ENCODE measurements at regions not wholly inside any gene's neighbourhood (a gene's known extent, or its start where the extent isn't known, plus 50 kb on each side); places are given as distances from the start of the nearest gene placed in this dataset.
"Not testable (repeated sequence)": the region's sequence is repeated elsewhere in the genome, so short reads cannot be mapped to it uniquely, and the experiment has no call there.

GRCh38 chr9:72454871-72455491 is 66.4 kb upstream of the TMC1 start:
- intact Hi-C loops (cut with DNase I; ENCODE audit: low total_unique reads), result no loop called here
- DNase-seq, result peak; percentile 68

GRCh38 chr9:72453797-72454196 is 67.6 kb upstream of the TMC1 start:
- Histone ChIP-seq H3K36me3 (ENCODE audit: low read depth, missing control alignments) (no peaks in the 10 kb centered on the region), H3K9me3 (no peaks in the 10 kb centered on the region)
- WGBS, 2 donors, result 84 to 87% methylated on average over 3 of the region's 3 CpGs

More at GRCh38 chr9:72454871-72455491, 66.4 kb upstream of the TMC1 start:
- 75 to 83% methylated on average over 2 of the region's 2 CpGs for WGBS, 2 donors
- H3K9me3 ChIP-seq, result no peaks in the 10 kb centered on the region
- H3K27me3 ChIP-seq, result no peaks in the 10 kb centered on the region
- H3K36me3 ChIP-seq (ENCODE audit: low read depth, missing control alignments), result no peaks in the 10 kb centered on the region
- TF ChIP-seq POLR2A (IDR thresholded peaks at IDR 0.05), result no peak
- no peak for TF ChIP-seq CTCF (IDR thresholded peaks at IDR 0.05)
- H3K27ac ChIP-seq, result peak overlapping the region; percentile 36 to 65
- H3K4me3 ChIP-seq, result no peak overlapping the region
- no peaks in the 10 kb centered on the region for H3K4me1 ChIP-seq

GRCh38 chr9:72446241-72446640 is 75.2 kb upstream of the TMC1 start:
- H3K27me3 ChIP-seq; intact Hi-C loops (cut with DNase I; ENCODE audit: low total_unique reads); H3K4me3 ChIP-seq; H3K9me3 ChIP-seq; H3K27ac ChIP-seq; DNase-seq; H3K36me3 ChIP-seq (ENCODE audit: low read depth, missing control alignments); H3K4me1 ChIP-seq: not testable (repeated sequence)
- WGBS, 2 donors, result 80 to 95% methylated on average over 3 to 5 of the region's 5 CpGs

More at GRCh38 chr9:72453797-72454196, 67.6 kb upstream of the TMC1 start:
- TF ChIP-seq CTCF (IDR thresholded peaks at IDR 0.05), result no peak
- TF ChIP-seq POLR2A (IDR thresholded peaks at IDR 0.05), result no peak
- no peak for DNase-seq
- no peaks in the 10 kb centered on the region for H3K4me1 ChIP-seq
- intact Hi-C loops (cut with DNase I; ENCODE audit: low total_unique reads), result no loop called here
- H3K4me3 ChIP-seq, result no peak overlapping the region
- no peaks in the 10 kb centered on the region for H3K27me3 ChIP-seq
- H3K27ac ChIP-seq, result peak overlapping the region; percentile 36 to 65

GRCh38 chr9:72445306-72445995 is 76.0 kb upstream of the TMC1 start:
- intact Hi-C loops (cut with DNase I; ENCODE audit: low total_unique reads), result no loop called here
- TF ChIP-seq POLR2A (IDR thresholded peaks at IDR 0.05), result no peak
- TF ChIP-seq CTCF (IDR thresholded peaks at IDR 0.05), result no peak
- no peaks in the 10 kb centered on the region for H3K9me3 ChIP-seq
- H3K4me3 ChIP-seq, result no peak overlapping the region
- 85 to 88% methylated on average over 2 of the region's 2 CpGs for WGBS, 2 donors
- no peak overlapping the region for H3K27ac ChIP-seq
- no peaks in the 10 kb centered on the region for H3K36me3 ChIP-seq (ENCODE audit: low read depth, missing control alignments)
- DNase-seq, result no peak
- no peaks in the 10 kb centered on the region for H3K4me1 ChIP-seq
- no peaks in the 10 kb centered on the region for H3K27me3 ChIP-seq

- H3K27ac ChIP-seq, result no peak overlapping the region
- no peak for DNase-seq
- no peaks in the 10 kb centered on the region for H3K9me3 ChIP-seq
- no peaks in the 10 kb centered on the region for H3K4me1 ChIP-seq
- no peaks in the 10 kb centered on the region for H3K27me3 ChIP-seq
- intact Hi-C loops (cut with DNase I; ENCODE audit: low total_unique reads), result no loop called here
- 88 to 94% methylated on average over 1 of the region's 1 CpG for WGBS, 2 donors
- no peaks in the 10 kb centered on the region for H3K36me3 ChIP-seq (ENCODE audit: low read depth, missing control alignments)
- TF ChIP-seq CTCF (IDR thresholded peaks at IDR 0.05) (no peak), POLR2A (IDR thresholded peaks at IDR 0.05) (no peak)
- H3K4me3 ChIP-seq, result no peak overlapping the region
Observed at GRCh38 chr9:72444435-72444834, 77.0 kb upstream of the TMC1 start.
